ENCODE measurements at regions not wholly inside any gene's neighbourhood (a gene's known extent, or its start where the extent isn't known, plus 50 kb on each side); places are given as distances from the start of the nearest gene placed in this dataset.

DNA sequence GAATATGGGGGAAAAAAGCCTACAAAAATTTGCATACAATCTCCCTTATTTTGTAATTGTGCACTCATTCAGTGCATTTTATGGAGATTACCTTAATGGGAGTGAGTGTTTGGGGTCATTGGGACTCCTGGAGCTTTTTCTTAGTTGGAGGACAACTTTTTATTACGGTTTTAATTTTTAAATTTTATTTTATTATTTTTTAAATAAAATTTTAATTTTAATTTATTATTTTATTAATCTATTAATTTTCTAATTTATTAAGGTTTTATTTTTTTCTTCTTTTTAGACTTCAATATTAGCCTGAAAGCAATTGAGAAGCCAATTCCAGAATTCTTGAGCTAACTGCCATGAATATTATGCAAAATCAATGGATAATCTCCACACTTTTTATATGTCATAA lies 355.0 kb downstream of the SOCS6 start:
- TF ChIP-seq POLR2A (IDR thresholded peaks at IDR 0.05; ENCODE audit: low read depth, low read length): no peak
- DNase-seq (ENCODE audit: insufficient read length, low spot score): no peak
- no peak for FAIRE-seq

GRCh38 chr18:70641156-70641775 lies 352.4 kb downstream of the SOCS6 start:
- no peak for TF ChIP-seq POLR2A (IDR thresholded peaks at IDR 0.05; ENCODE audit: low read depth, low read length)
- DNase-seq (ENCODE audit: insufficient read length, low spot score): no peak

GRCh38 chr18:70640336-70640887 lies 351.6 kb downstream of the SOCS6 start:
- no peak for FAIRE-seq
- no peak for DNase-seq (ENCODE audit: insufficient read length, low spot score)
- no peak for TF ChIP-seq POLR2A (IDR thresholded peaks at IDR 0.05; ENCODE audit: low read depth, low read length)

More at GRCh38 chr18:70641156-70641775, 352.4 kb downstream of the SOCS6 start:
- no peak for FAIRE-seq

DNA sequence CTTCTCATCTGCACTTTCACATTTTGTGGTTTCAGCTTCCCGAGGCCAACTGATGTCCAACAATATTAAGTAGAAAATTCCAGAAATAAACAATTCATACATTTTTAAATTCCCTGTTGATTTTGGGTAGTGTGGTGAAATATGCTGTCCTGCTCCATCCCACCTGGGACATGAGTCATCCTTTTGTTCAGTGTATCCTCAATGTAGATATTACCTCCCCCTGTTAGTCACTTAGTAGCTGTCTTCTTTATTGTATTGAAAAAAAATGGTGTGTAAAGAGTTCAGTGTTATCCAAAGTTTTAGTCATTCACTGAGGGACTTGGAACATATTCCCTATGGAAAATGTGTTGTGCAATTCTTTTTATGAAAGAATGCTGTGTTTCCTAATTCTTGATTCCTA lies 348.1 kb downstream of the SOCS6 start:
- no peak for TF ChIP-seq POLR2A (IDR thresholded peaks at IDR 0.05; ENCODE audit: low read depth, low read length)
- FAIRE-seq (no peak), DNase-seq (ENCODE audit: insufficient read length, low spot score) (no peak)

GRCh38 chr18:70634576-70635147 lies 345.8 kb downstream of the SOCS6 start:
- FAIRE-seq (no peak), DNase-seq (ENCODE audit: insufficient read length, low spot score) (no peak)
- TF ChIP-seq POLR2A (IDR thresholded peaks at IDR 0.05; ENCODE audit: low read depth, low read length): no peak

DNA sequence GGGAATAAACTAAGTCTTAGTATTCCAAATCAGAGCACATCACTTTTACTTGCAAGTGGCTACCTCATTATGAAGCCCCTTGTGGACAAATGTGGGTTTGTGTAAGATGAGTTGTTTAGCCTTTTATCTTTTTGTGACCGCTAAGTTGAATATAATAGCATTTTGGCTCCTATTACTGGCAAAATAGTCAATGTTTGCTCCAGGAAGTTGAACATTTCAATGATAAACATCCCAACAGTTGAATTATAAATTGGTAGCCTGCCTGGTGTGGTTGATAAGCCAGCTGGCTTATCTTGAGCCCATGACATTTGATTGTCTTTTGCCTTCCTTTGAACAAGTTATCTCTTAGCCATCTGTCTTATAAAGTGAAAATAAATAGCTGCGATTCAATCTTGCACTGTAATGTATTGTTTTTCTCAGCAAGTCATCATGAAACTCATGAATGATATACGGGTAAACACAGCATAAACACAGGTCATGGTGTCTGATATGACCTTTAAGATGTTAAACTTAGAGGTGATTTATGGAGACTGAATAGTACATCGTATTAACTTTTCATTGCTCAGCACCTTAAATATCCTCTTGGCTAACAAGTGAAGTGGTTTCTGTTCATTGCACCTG lies 338.4 kb downstream of the SOCS6 start:
- TF ChIP-seq POLR2A (IDR thresholded peaks at IDR 0.05; ENCODE audit: low read depth, low read length): no peak
- FAIRE-seq (no peak), DNase-seq (ENCODE audit: insufficient read length, low spot score) (no peak)

GRCh38 chr18:70622622-70623419 lies 334.0 kb downstream of the SOCS6 start:
- TF ChIP-seq POLR2A (IDR thresholded peaks at IDR 0.05; ENCODE audit: low read depth, low read length): no peak
- FAIRE-seq (no peak), DNase-seq (ENCODE audit: insufficient read length, low spot score) (no peak)

DNA sequence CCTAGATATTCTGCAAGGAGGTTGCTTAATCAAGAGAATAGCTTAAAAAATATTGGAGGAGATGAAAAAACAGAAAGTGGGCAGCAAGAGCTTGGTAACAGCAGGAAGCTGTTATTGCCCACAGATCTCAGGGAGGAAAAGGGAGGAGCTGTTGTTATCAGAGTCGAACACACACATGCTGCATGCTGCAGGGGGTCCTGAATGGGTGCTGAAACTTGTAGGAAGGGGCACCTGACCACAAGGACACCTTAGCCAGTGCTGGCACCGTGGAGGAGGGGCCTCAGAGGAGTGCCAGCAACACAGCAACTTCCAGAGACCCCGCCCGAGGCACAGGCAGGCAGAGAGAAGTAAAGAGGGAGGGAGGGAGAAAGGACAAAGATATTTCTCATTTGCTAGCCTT lies 332.9 kb downstream of the SOCS6 start:
- no peak for FAIRE-seq
- TF ChIP-seq POLR2A (IDR thresholded peaks at IDR 0.05; ENCODE audit: low read depth, low read length): no peak
- DNase-seq (ENCODE audit: insufficient read length, low spot score): no peak

DNA sequence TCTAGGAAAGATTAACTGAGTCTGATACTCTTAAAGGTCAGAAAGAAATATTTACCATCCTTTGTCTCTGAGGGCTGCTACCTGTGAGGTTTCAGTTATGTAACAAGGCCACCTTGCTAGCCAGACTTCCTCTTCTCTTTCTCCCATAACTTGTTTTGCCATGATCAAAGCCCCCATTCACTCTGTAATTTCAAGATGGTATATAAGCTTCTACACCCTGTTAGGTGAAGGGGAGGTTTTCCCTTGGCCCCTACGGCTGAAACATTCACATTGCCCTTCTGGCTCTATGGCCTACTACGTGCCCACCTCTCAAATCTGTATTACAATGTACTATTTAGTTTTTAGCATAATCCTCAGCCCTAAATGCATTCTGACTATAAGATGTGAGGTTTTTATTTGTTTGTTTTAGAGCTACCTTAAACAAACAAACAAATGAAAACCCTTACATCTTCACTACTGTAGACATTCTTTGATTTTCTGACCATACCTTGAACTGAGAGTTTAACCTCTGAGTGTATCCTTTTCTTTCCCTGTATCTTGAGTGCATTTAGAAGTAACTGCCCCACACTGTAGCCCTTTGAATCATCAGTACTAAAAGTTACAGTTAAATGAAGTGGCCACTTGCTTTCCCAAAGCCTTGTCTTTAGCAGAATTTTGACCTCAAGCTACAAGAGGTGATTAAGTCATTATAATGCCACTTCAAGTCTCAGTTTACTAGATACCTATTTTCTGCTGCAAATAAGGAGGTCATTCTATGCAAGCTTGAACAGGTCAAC lies 332.2 kb downstream of the SOCS6 start:
- FAIRE-seq (no peak), DNase-seq (ENCODE audit: insufficient read length, low spot score) (no peak)
- TF ChIP-seq POLR2A (IDR thresholded peaks at IDR 0.05; ENCODE audit: low read depth, low read length): no peak

- FAIRE-seq (no peak), DNase-seq (ENCODE audit: insufficient read length, low spot score) (no peak)
- TF ChIP-seq POLR2A (IDR thresholded peaks at IDR 0.05; ENCODE audit: low read depth, low read length): no peak
Observed at GRCh38 chr18:70617020-70617763, 328.3 kb downstream of the SOCS6 start.

GRCh38 chr18:70600225-70600925 lies 311.5 kb downstream of the SOCS6 start:
- DNase-seq (ENCODE audit: insufficient read length, low spot score): no peak
- TF ChIP-seq POLR2A (IDR thresholded peaks at IDR 0.05; ENCODE audit: low read depth, low read length): no peak
- FAIRE-seq: no peak

DNA sequence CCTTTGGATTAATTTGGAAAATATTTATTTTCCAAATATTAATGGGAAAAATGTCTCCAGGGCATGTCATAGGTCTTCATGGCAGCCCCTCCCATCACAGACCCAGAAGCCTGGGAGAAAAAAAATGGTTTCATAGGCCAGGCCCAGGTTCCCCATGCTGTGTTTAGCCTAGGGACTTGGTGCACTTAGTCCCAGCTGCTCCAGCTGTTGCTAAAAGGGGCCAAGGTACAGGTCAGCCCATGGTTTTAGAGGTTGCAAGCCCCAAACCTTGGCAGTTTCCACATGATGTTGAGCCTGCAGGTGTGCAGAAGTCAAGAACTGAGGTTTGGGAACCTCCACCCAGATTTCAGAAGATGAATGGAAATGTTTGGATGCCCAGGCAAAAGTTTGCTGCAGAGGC lies 309.6 kb downstream of the SOCS6 start:
- TF ChIP-seq POLR2A (IDR thresholded peaks at IDR 0.05; ENCODE audit: low read depth, low read length): no peak

More for the DNA sequence above, 309.6 kb downstream of the SOCS6 start:
- FAIRE-seq: no peak
- no peak for DNase-seq (ENCODE audit: insufficient read length, low spot score)

All from H54 (cell line).